ENCODE measurements at regions not wholly inside any gene's neighbourhood (a gene's known extent, or its start where the extent isn't known, plus 50 kb on each side); places are given as distances from the start of the nearest gene placed in this dataset.

- Histone ChIP-seq H3K27me3 (no peaks in the 10 kb centered on the region), H3K9me3 (peaks cover 0 to 8% (median 0%) of the 10 kb centered on the region in 3 donors), H3K4me3 (no peak overlapping the region), H3K36me3 (no peaks in the 10 kb centered on the region), H3K4me1 (peaks cover 0 to 30% (median 0%) of the 10 kb centered on the region in 3 donors), H3K27ac (no peak overlapping the region)
- ATAC-seq = no peak
- WGBS, 2 donors (ENCODE audit: low coverage in 1 of 2) = 88 to 95% methylated on average over 1 to 4 of the region's 6 CpGs
- TF ChIP-seq CTCF (IDR thresholded peaks at IDR 0.05) (no peak), POLR2A (IDR thresholded peaks at IDR 0.05) (no peak), EP300 (IDR thresholded peaks at IDR 0.05) (no peak), POLR2AphosphoS5 (IDR thresholded peaks at IDR 0.05) (no peak)
Observed at GRCh38 chr10:44262551-44263251, 122.2 kb downstream of the CXCL12 start.

- Histone ChIP-seq H3K36me3 (no peaks in the 10 kb centered on the region), H3K9me3 (peaks cover 0 to under 1% (median 0%) of the 10 kb centered on the region in 3 donors), H3K27ac (no peak overlapping the region), H3K4me1 (peaks cover 0 to 30% (median 0%) of the 10 kb centered on the region in 3 donors), H3K4me3 (no peak overlapping the region), H3K27me3 (no peaks in the 10 kb centered on the region)
- WGBS, 2 donors (ENCODE audit: low coverage in 1 of 2) = 88 to 93% methylated on average over 2 of the region's 7 CpGs
- no peak for TF ChIP-seq POLR2AphosphoS5 (IDR thresholded peaks at IDR 0.05)
- ATAC-seq = no peak
Observed at GRCh38 chr10:44261710-44262455, 123.0 kb downstream of the CXCL12 start.

- H3K4me1 ChIP-seq = peaks cover 0 to 30% (median 0%) of the 10 kb centered on the region in 3 donors
- no peak for TF ChIP-seq POLR2A (IDR thresholded peaks at IDR 0.05)
- no peak for TF ChIP-seq CTCF (IDR thresholded peaks at IDR 0.05)
- no peaks in the 10 kb centered on the region for H3K9me3 ChIP-seq
- no peak overlapping the region for H3K27ac ChIP-seq
- WGBS, 2 donors (ENCODE audit: low coverage in 1 of 2) = 59% methylated on average over 5 of the region's 16 CpGs; no CpG with 5 or more reads in 1 of the 2 donors
- ATAC-seq = no peak
- H3K4me3 ChIP-seq = no peak overlapping the region
- no peaks in the 10 kb centered on the region for H3K36me3 ChIP-seq
- H3K27me3 ChIP-seq = no peaks in the 10 kb centered on the region
Observed at GRCh38 chr10:44261296-44261695, 123.6 kb downstream of the CXCL12 start.

DNA sequence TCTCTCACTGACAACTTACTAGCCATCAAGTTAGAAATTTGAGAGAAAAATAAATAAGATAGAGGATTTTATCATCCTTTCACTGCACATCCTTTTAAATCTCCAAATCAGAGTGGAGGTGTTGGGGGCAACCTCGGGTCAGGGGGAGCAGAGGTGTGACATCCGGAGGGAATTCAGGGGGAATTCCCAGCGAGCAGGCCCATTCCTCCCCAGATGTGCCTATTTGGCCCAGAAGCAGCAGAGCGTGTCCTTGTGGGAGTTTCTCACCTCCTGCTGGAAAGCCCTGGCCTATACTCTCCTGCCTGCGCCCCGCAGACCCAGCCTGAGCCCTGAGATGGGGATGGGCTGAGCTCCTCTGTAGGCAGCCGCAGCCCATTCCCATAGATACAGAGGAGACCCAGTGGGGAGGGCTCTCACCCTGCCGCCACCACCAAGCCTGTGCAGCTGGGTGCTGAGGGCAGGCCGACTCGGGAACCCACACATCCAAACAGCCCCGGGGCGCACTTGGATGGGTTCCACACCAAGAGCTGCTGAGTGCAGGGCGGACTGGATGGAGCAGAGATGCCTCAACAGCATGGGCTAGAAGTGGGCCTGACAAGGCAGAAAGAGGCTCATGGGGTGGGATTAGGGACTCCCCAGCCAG lies 124.5 kb downstream of the CXCL12 start:
- peaks cover 0 to 30% (median 0%) of the 10 kb centered on the region in 3 donors for H3K4me1 ChIP-seq
- no peak overlapping the region for H3K4me3 ChIP-seq
- H3K36me3 ChIP-seq = no peaks in the 10 kb centered on the region
- WGBS, 2 donors (ENCODE audit: low coverage in 1 of 2) = 80 to 100% methylated on average over 1 of the region's 13 CpGs
- TF ChIP-seq POLR2AphosphoS5 (IDR thresholded peaks at IDR 0.05) = no peak
- no peak for TF ChIP-seq EP300 (IDR thresholded peaks at IDR 0.05)
- no peak for TF ChIP-seq CTCF (IDR thresholded peaks at IDR 0.05)
- no peak for TF ChIP-seq POLR2A (IDR thresholded peaks at IDR 0.05)
- no peak for ATAC-seq
- H3K9me3 ChIP-seq = no peaks in the 10 kb centered on the region
- H3K27me3 ChIP-seq = no peaks in the 10 kb centered on the region
- no peak overlapping the region for H3K27ac ChIP-seq

- 90 to 93% methylated on average over 3 of the region's 7 CpGs for WGBS, 2 donors (ENCODE audit: low coverage in 1 of 2)
- Histone ChIP-seq H3K36me3 (no peaks in the 10 kb centered on the region), H3K27ac (no peak overlapping the region), H3K4me1 (peaks cover 0 to 24% (median 0%) of the 10 kb centered on the region in 3 donors), H3K4me3 (no peak overlapping the region), H3K9me3 (no peaks in the 10 kb centered on the region), H3K27me3 (no peaks in the 10 kb centered on the region)
- ATAC-seq = no peak
- no peak for TF ChIP-seq POLR2AphosphoS5 (IDR thresholded peaks at IDR 0.05)
- no peak for TF ChIP-seq CTCF (IDR thresholded peaks at IDR 0.05)
- no peak for TF ChIP-seq POLR2A (IDR thresholded peaks at IDR 0.05)
- TF ChIP-seq EP300 (IDR thresholded peaks at IDR 0.05) = no peak
Observed at GRCh38 chr10:44259090-44259874, 125.6 kb downstream of the CXCL12 start.

Data from gastroesophageal sphincter (tissue), 4 donors.